GM23338 (cell line): ENCODE measurements at regions not wholly inside any gene's neighbourhood (a gene's known extent, or its start where the extent isn't known, plus 50 kb on each side); places are given as distances from the start of the nearest gene placed in this dataset.

Experiments
- ATAC-seq: fragments of 200-7000 bp; cut with Tn5 transposase; 3 replicates; pipeline ENCODE4 v1.9.1; 2020
- DNase-seq: peaks from one replicate; pipeline ENCODE4 v3.0.0-alpha.2; 2015; ENCODE audit warnings: low spot score
- H2AFZ ChIP-seq: fragments of 200-600 bp; sonication (generic); 2 replicates; pipeline ENCODE4 v1.8.0; 2016; ENCODE audit warnings: antibody characterized with exemption, mild to moderate bottlenecking, moderate library complexity
- H3F3A ChIP-seq: fragments of 200-600 bp; sonication (generic); replicated peaks from 2 replicates; pipeline ENCODE4 v1.8.0; 2017; ENCODE audit warnings: antibody characterized with exemption, mixed run types, low read depth
- H3K27ac ChIP-seq: fragments of 200-600 bp; sonication (generic); 2 replicates; pipeline ENCODE4 v1.6.1; 2016; ENCODE audit warnings: low read depth
- H3K27me3 ChIP-seq: fragments of 200-600 bp; sonication (generic); 2 replicates; pipeline ENCODE4 v1.8.0; 2016; ENCODE audit warnings: mild to moderate bottlenecking, mixed run types, moderate library complexity; ENCODE audit not compliant: insufficient read depth
- H3K36me3 ChIP-seq: fragments of 200-600 bp; sonication (generic); 2 replicates; pipeline ENCODE4 v1.8.0; 2016; ENCODE audit warnings: mild to moderate bottlenecking; ENCODE audit not compliant: insufficient read depth
- H3K4me1 ChIP-seq: fragments of 200-600 bp; sonication (generic); 2 replicates; pipeline ENCODE4 v1.8.0; 2016; ENCODE audit warnings: mild to moderate bottlenecking, moderate library complexity; ENCODE audit not compliant: insufficient read depth
- H3K4me2 ChIP-seq: fragments of 200-600 bp; sonication (generic); 2 replicates; pipeline ENCODE4 v1.7.1; 2017; ENCODE audit warnings: mixed run types
- H3K4me3 ChIP-seq: fragments of 200-600 bp; sonication (generic); 2 replicates; pipeline ENCODE4 v1.6.1; 2016; ENCODE audit warnings: mixed run types
- H3K79me2 ChIP-seq: fragments of 200-600 bp; sonication (generic); replicated peaks from 2 replicates; pipeline ENCODE4 v1.8.0; 2017; ENCODE audit warnings: mild to moderate bottlenecking; ENCODE audit not compliant: insufficient read depth
- H3K9me2 ChIP-seq: fragments of 200-600 bp; sonication (generic); 2 replicates; pipeline ENCODE4 v1.8.0; 2017; ENCODE audit not compliant: insufficient read depth
- H4K20me1 ChIP-seq: fragments of 200-600 bp; sonication (generic); replicated peaks from 2 replicates; pipeline ENCODE4 v1.8.0; 2017; ENCODE audit warnings: mild to moderate bottlenecking; ENCODE audit not compliant: insufficient read depth
- H3K27ac Mint-ChIP-seq: 2 replicates; pipeline ENCODE4 v1.8.0; 2020; ENCODE audit warnings: inconsistent platforms, mild to moderate bottlenecking, moderate library complexity, mixed read lengths
- H3K27me3 Mint-ChIP-seq: 3 replicates; pipeline ENCODE4 v1.8.0; 2022; ENCODE audit warnings: low read depth, mild to moderate bottlenecking, moderate library complexity, mixed read lengths, inconsistent platforms; ENCODE audit not compliant: insufficient read depth, poor library complexity
- H3K36me3 Mint-ChIP-seq: 3 replicates; pipeline ENCODE4 v1.8.0; 2021; ENCODE audit warnings: low read depth, mild to moderate bottlenecking, inconsistent platforms, moderate library complexity, mixed read lengths
- H3K4me1 Mint-ChIP-seq: 3 replicates; pipeline ENCODE4 v1.8.0; 2020; ENCODE audit warnings: mild to moderate bottlenecking, inconsistent platforms, mixed read lengths
- H3K4me3 Mint-ChIP-seq: 3 replicates; pipeline ENCODE4 v1.8.0; 2021; ENCODE audit warnings: moderate library complexity, mild to moderate bottlenecking, inconsistent platforms, mixed read lengths
- H3K9me3 Mint-ChIP-seq: 3 replicates; pipeline ENCODE4 v1.8.0; 2020; ENCODE audit warnings: moderate library complexity, mild to moderate bottlenecking, inconsistent platforms, mixed read lengths
- CREB1 ChIP-seq: fragments of 250-450 bp; sonication (Bioruptor Pico); IDR thresholded peaks from 2 replicates; pipeline ENCODE4 v1.5.0; 2020; ENCODE audit warnings: low read depth, mild to moderate bottlenecking, moderate library complexity
- EZH2 ChIP-seq: fragments of 200-600 bp; sonication (generic); IDR thresholded peaks from one replicate; pipeline ENCODE4 v1.8.0; 2017; ENCODE audit warnings: antibody characterized with exemption, mild to moderate bottlenecking, low read depth; ENCODE audit not compliant: unreplicated experiment
- EZH2phosphoT487 ChIP-seq: fragments of 200-600 bp; sonication (generic); IDR thresholded peaks from one replicate; pipeline ENCODE4 v1.8.1; 2018; ENCODE audit warnings: antibody characterized with exemption; ENCODE audit not compliant: unreplicated experiment
- JUNB ChIP-seq: IDR thresholded peaks from one replicate; pipeline ENCODE4 v1.6.1; 2016; ENCODE audit warnings: antibody characterized with exemption; ENCODE audit not compliant: unreplicated experiment
- NANOG ChIP-seq: IDR thresholded peaks from 2 replicates; pipeline ENCODE4 v1.6.1; 2016; ENCODE audit warnings: antibody characterized with exemption, borderline replicate concordance
- POLR2AphosphoS5 ChIP-seq: IDR thresholded peaks from 2 replicates; pipeline ENCODE4 v1.6.1; 2016; ENCODE audit warnings: antibody characterized with exemption, low read depth
- STAT1 ChIP-seq: IDR thresholded peaks from one replicate; pipeline ENCODE4 v1.6.1; 2016; ENCODE audit warnings: antibody characterized with exemption; ENCODE audit not compliant: unreplicated experiment
- ZNF114 ChIP-seq: fragments of 250-450 bp; sonication (Bioruptor Pico); IDR thresholded peaks from 2 replicates; pipeline ENCODE4 v1.5.0; 2020; ENCODE audit warnings: mild to moderate bottlenecking, moderate library complexity
- ZNF331 ChIP-seq: fragments of 250-450 bp; sonication (Bioruptor Pico); IDR thresholded peaks from 2 replicates; pipeline ENCODE4 v1.5.0; 2020; ENCODE audit warnings: low read depth, mild to moderate bottlenecking, moderate library complexity
- TF ChIP-seq, protein P1 (sequence below), 2 experiments: fragments of 200-600 bp in 1 of 2; sonication (generic) in 1 of 2; conservative IDR thresholded peaks; 2 replicates each; pipeline versions ENCODE4 v1.5.1 to v1.6.1; 2016 to 2017; ENCODE audit warnings: antibody characterized with exemption in 2 of 2, low read depth in 2 of 2, mild to moderate bottlenecking in 2 of 2, moderate library complexity in 1 of 2
- TF ChIP-seq, protein P2 (sequence below): IDR thresholded peaks from one replicate; pipeline ENCODE4 v1.6.1; 2018; ENCODE audit warnings: antibody characterized with exemption; ENCODE audit not compliant: unreplicated experiment
- TF ChIP-seq, protein P3 (sequence below): IDR thresholded peaks from 2 replicates; pipeline ENCODE4 v1.6.1; 2016; ENCODE audit warnings: antibody characterized with exemption
- TF ChIP-seq, protein P4 (sequence below): fragments of 250-450 bp; sonication (Bioruptor Pico); IDR thresholded peaks from 2 replicates; pipeline ENCODE4 v1.5.0; 2020; ENCODE audit warnings: mild to moderate bottlenecking, moderate library complexity

DNA sequence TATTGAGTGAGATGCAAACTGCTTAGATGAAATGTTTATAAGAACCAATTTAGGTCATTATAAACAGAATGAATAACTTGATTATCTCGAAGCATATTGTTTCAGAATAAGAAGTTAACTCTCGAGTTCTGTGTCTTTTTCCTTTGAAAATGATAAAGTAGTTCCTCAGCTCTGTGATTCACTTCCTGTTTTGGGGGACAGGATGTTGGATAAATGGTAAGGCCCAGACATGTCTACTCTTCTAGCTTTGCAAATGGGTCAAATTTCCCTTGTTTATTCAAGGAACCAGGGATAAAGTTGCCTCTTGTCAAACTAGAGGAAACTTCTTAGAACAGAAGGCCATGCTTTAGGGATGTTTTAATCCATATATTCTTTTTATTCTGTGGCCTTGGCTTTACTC lies 246.9 kb downstream of the SOX4 start:
- H3K36me3 Mint-ChIP-seq = peaks cover 19% of the 10 kb centered on the region; the same call in 2 of the 3 replicates
- Histone ChIP-seq H4K20me1 (peaks cover 12% of the 10 kb centered on the region), H2AFZ (no peak overlapping the region), H3K4me2 (no peak overlapping the region), H3K36me3 (no peaks in the 10 kb centered on the region), H3K27me3 (no peaks in the 10 kb centered on the region), H3K4me1 (peaks cover 74% of the 10 kb centered on the region), H3K4me3 (no peak overlapping the region), H3K27ac (no peak overlapping the region), H3K9me2 (no peaks in the 10 kb centered on the region), H3F3A (0 out of 2 replicates have a peak, but pooled peaks cover 18% of the 10 kb centered on the region), H3K79me2 (peaks cover 79% of the 10 kb centered on the region)
- H3K27ac Mint-ChIP-seq = no peak overlapping the region
- H3K4me3 Mint-ChIP-seq = no peak overlapping the region
- DNase-seq = no peak
- H3K27me3 Mint-ChIP-seq = peaks cover 16% of the 10 kb centered on the region
- peaks cover 75% of the 10 kb centered on the region for H3K4me1 Mint-ChIP-seq
- no peak for TF ChIP-seq EZH2phosphoT487
- no peak for TF ChIP-seq ZNF331
- no peak for TF ChIP-seq JUNB
- TF ChIP-seq, protein P1, sequence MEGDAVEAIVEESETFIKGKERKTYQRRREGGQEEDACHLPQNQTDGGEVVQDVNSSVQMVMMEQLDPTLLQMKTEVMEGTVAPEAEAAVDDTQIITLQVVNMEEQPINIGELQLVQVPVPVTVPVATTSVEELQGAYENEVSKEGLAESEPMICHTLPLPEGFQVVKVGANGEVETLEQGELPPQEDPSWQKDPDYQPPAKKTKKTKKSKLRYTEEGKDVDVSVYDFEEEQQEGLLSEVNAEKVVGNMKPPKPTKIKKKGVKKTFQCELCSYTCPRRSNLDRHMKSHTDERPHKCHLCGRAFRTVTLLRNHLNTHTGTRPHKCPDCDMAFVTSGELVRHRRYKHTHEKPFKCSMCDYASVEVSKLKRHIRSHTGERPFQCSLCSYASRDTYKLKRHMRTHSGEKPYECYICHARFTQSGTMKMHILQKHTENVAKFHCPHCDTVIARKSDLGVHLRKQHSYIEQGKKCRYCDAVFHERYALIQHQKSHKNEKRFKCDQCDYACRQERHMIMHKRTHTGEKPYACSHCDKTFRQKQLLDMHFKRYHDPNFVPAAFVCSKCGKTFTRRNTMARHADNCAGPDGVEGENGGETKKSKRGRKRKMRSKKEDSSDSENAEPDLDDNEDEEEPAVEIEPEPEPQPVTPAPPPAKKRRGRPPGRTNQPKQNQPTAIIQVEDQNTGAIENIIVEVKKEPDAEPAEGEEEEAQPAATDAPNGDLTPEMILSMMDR (conservative IDR thresholded peaks at IDR 0.05; ENCODE audit: low read depth in 2 of 2) = no peak
- TF ChIP-seq, protein P2, sequence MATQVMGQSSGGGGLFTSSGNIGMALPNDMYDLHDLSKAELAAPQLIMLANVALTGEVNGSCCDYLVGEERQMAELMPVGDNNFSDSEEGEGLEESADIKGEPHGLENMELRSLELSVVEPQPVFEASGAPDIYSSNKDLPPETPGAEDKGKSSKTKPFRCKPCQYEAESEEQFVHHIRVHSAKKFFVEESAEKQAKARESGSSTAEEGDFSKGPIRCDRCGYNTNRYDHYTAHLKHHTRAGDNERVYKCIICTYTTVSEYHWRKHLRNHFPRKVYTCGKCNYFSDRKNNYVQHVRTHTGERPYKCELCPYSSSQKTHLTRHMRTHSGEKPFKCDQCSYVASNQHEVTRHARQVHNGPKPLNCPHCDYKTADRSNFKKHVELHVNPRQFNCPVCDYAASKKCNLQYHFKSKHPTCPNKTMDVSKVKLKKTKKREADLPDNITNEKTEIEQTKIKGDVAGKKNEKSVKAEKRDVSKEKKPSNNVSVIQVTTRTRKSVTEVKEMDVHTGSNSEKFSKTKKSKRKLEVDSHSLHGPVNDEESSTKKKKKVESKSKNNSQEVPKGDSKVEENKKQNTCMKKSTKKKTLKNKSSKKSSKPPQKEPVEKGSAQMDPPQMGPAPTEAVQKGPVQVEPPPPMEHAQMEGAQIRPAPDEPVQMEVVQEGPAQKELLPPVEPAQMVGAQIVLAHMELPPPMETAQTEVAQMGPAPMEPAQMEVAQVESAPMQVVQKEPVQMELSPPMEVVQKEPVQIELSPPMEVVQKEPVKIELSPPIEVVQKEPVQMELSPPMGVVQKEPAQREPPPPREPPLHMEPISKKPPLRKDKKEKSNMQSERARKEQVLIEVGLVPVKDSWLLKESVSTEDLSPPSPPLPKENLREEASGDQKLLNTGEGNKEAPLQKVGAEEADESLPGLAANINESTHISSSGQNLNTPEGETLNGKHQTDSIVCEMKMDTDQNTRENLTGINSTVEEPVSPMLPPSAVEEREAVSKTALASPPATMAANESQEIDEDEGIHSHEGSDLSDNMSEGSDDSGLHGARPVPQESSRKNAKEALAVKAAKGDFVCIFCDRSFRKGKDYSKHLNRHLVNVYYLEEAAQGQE = no peak
- no peak for TF ChIP-seq CREB1 (CRISPR knock-in tag)
- no peak for TF ChIP-seq POLR2AphosphoS5
- TF ChIP-seq, protein P3, sequence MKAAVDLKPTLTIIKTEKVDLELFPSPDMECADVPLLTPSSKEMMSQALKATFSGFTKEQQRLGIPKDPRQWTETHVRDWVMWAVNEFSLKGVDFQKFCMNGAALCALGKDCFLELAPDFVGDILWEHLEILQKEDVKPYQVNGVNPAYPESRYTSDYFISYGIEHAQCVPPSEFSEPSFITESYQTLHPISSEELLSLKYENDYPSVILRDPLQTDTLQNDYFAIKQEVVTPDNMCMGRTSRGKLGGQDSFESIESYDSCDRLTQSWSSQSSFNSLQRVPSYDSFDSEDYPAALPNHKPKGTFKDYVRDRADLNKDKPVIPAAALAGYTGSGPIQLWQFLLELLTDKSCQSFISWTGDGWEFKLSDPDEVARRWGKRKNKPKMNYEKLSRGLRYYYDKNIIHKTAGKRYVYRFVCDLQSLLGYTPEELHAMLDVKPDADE = no peak
- no peak for TF ChIP-seq ZNF114 (CRISPR knock-in tag)
- TF ChIP-seq STAT1 = no peak
- TF ChIP-seq EZH2 = no peak
- TF ChIP-seq, protein P4, sequence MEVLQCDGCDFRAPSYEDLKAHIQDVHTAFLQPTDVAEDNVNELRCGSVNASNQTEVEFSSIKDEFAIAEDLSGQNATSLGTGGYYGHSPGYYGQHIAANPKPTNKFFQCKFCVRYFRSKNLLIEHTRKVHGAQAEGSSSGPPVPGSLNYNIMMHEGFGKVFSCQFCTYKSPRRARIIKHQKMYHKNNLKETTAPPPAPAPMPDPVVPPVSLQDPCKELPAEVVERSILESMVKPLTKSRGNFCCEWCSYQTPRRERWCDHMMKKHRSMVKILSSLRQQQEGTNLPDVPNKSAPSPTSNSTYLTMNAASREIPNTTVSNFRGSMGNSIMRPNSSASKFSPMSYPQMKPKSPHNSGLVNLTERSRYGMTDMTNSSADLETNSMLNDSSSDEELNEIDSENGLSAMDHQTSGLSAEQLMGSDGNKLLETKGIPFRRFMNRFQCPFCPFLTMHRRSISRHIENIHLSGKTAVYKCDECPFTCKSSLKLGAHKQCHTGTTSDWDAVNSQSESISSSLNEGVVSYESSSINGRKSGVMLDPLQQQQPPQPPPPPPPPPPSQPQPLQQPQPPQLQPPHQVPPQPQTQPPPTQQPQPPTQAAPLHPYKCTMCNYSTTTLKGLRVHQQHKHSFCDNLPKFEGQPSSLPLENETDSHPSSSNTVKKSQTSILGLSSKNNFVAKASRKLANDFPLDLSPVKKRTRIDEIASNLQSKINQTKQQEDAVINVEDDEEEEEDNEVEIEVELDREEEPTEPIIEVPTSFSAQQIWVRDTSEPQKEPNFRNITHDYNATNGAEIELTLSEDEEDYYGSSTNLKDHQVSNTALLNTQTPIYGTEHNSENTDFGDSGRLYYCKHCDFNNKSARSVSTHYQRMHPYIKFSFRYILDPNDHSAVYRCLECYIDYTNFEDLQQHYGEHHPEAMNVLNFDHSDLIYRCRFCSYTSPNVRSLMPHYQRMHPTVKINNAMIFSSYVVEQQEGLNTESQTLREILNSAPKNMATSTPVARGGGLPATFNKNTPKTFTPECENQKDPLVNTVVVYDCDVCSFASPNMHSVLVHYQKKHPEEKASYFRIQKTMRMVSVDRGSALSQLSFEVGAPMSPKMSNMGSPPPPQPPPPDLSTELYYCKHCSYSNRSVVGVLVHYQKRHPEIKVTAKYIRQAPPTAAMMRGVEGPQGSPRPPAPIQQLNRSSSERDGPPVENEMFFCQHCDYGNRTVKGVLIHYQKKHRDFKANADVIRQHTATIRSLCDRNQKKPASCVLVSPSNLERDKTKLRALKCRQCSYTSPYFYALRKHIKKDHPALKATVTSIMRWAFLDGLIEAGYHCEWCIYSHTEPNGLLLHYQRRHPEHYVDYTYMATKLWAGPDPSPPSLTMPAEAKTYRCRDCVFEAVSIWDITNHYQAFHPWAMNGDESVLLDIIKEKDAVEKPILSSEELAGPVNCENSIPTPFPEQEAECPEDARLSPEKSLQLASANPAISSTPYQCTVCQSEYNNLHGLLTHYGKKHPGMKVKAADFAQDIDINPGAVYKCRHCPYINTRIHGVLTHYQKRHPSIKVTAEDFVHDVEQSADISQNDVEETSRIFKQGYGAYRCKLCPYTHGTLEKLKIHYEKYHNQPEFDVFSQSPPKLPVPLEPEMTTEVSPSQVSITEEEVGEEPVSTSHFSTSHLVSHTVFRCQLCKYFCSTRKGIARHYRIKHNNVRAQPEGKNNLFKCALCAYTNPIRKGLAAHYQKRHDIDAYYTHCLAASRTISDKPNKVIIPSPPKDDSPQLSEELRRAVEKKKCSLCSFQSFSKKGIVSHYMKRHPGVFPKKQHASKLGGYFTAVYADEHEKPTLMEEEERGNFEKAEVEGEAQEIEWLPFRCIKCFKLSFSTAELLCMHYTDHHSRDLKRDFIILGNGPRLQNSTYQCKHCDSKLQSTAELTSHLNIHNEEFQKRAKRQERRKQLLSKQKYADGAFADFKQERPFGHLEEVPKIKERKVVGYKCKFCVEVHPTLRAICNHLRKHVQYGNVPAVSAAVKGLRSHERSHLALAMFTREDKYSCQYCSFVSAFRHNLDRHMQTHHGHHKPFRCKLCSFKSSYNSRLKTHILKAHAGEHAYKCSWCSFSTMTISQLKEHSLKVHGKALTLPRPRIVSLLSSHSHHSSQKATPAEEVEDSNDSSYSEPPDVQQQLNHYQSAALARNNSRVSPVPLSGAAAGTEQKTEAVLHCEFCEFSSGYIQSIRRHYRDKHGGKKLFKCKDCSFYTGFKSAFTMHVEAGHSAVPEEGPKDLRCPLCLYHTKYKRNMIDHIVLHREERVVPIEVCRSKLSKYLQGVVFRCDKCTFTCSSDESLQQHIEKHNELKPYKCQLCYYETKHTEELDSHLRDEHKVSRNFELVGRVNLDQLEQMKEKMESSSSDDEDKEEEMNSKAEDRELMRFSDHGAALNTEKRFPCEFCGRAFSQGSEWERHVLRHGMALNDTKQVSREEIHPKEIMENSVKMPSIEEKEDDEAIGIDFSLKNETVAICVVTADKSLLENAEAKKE (CRISPR knock-in tag) = no peak
- no peak for TF ChIP-seq NANOG
- no peak for ATAC-seq
- no peaks in the 10 kb centered on the region for H3K9me3 Mint-ChIP-seq
